ENCODE measurements at regions not wholly inside any gene's neighbourhood (a gene's known extent, or its start where the extent isn't known, plus 50 kb on each side); places are given as distances from the start of the nearest gene placed in this dataset.

DNA sequence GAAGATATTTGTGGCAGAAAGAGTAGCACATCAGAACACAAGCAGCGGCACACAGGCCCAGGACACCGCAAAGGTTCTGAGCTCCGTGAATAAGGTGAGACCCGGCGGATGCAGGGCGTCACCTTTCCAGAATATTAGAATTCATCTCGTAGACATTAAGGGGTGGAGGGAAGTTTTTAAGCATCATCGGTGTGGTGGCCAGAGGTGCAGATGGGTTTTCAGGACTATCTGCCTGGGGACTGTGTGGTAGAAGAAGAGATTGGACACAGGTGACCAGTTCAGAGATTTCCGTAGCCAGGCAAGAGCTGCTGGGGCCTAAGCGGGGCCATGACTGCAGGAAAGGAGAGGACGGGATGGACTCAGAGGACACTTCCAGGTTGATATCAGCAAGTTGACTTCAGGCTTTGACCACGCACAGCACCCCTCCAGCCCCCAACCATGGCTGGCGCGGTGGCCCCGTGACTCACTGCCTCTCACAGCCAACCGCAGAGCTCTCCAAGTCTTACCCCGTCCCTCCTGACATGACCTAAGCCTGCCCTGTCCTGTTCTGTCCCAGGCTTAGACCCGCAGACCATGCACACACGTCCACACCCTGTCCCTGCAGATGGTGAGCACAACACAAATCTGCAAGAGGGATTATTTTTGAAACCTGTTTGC, 97.2 kb downstream of the OAT start (continued):
- TF ChIP-seq, protein P1, sequence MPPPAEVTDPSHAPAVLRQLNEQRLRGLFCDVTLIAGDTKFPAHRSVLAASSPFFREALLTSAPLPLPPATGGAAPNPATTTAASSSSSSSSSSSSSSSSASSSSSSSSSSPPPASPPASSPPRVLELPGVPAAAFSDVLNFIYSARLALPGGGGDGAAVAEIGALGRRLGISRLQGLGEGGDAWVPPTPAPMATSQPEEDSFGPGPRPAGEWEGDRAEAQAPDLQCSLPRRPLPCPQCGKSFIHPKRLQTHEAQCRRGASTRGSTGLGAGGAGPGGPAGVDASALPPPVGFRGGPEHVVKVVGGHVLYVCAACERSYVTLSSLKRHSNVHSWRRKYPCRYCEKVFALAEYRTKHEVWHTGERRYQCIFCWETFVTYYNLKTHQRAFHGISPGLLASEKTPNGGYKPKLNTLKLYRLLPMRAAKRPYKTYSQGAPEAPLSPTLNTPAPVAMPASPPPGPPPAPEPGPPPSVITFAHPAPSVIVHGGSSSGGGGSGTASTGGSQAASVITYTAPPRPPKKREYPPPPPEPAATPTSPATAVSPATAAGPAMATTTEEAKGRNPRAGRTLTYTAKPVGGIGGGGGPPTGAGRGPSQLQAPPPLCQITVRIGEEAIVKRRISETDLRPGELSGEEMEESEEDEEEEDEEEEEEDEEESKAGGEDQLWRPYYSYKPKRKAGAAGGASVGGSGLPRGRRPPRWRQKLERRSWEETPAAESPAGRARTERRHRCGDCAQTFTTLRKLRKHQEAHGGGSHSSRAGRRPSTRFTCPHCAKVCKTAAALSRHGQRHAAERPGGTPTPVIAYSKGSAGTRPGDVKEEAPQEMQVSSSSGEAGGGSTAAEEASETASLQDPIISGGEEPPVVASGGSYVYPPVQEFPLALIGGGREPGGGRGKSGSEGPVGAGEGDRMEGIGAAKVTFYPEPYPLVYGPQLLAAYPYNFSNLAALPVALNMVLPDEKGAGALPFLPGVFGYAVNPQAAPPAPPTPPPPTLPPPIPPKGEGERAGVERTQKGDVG (CRISPR knock-in tag; IDR thresholded peaks at IDR 0.05), result no peak
- TF ChIP-seq EED (IDR thresholded peaks at IDR 0.05; ENCODE audit: low read depth), result no peak

DNA sequence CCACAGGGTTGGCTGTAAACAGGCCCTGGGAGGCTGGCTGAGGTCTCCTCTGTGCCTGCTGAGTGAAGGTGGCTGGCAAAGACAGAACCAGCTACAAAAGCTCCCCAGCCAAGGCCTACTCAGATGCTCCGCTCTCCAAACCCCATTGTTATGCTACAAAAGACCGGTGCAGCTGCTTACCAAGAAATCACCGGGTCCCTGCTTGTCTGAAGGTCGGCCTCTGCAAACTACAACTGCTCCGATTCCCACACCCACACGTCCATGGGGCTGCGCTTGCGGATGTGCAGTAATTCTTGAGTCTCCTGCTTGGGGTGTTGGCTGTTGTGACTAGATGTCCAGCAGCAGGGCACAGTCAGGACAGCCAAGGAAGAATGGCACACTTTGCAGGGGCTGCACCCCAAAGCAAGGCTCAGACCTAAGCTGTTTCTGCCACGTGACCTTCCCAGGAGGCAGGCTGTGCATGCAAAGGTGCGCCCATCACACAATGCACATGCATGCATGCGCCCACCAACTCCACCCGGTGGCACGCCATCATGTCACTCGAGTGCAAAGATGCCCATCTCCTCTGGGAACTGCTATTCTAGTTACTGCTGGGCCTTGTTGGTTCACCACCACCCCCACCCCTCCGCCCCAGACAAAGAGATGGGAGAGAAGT, 97.8 kb downstream of the OAT start:
- 56% methylated on average over 14 of the region's 15 CpGs for WGBS (ENCODE audit: insufficient coverage, insufficient replicate concordance, low lambda C conversion rate, missing lambda C conversion rate)
- no peak for ATAC-seq
- Histone ChIP-seq H3K79me2 (ENCODE audit: control insufficient read depth, insufficient read depth, low read length) (no peaks in the 10 kb centered on the region), H4K20me1 (ENCODE audit: control insufficient read depth, insufficient read depth) (no peaks in the 10 kb centered on the region), H2AFZ (ENCODE audit: control insufficient read depth, low read depth, low read length) (no peak overlapping the region), H3K9ac (ENCODE audit: control insufficient read depth, insufficient read depth, low read length) (no peak overlapping the region), H3K27me3 (replicated peaks in 1 of 2; ENCODE audit: control insufficient read depth in 2 of 2, insufficient read depth in 2 of 2, low read length in 1 of 2) (no peaks in the 10 kb centered on the region), H3K4me1 (ENCODE audit: control insufficient read depth, insufficient read depth, low read length) (no peaks in the 10 kb centered on the region), H3K36me3 (ENCODE audit: control insufficient read depth in 2 of 2, insufficient read depth in 2 of 2, low read length in 1 of 2) (no peaks in the 10 kb centered on the region), H3K27ac (ENCODE audit: control insufficient read depth, insufficient read depth) (no peak overlapping the region), H3K4me3 (no peak overlapping the region), H3K9me3 (replicated peaks; ENCODE audit: control insufficient read depth, insufficient read depth, low read length) (no peaks in the 10 kb centered on the region; the same call in 2 of the 3 replicates), H3K4me2 (ENCODE audit: control insufficient read depth, insufficient read depth) (no peak overlapping the region)
- in situ Hi-C loops (cut with MboI), result no loop called here
- no peak for FAIRE-seq
- intact Hi-C loops (cut with micrococcal nuclease; ENCODE audit: unreplicated experiment), result no loop called here
- POLR2A ChIA-PET, result no interaction called here
- RAD21 ChIA-PET (ENCODE audit: unreplicated experiment), result no interaction called here
- TF ChIP-seq BRCA1 (IDR thresholded peaks at IDR 0.05; ENCODE audit: low read depth, low read length), result no peak
- TF ChIP-seq SUZ12 (IDR thresholded peaks at IDR 0.05; ENCODE audit: unreplicated experiment), result no peak
- TF ChIP-seq, protein P2, sequence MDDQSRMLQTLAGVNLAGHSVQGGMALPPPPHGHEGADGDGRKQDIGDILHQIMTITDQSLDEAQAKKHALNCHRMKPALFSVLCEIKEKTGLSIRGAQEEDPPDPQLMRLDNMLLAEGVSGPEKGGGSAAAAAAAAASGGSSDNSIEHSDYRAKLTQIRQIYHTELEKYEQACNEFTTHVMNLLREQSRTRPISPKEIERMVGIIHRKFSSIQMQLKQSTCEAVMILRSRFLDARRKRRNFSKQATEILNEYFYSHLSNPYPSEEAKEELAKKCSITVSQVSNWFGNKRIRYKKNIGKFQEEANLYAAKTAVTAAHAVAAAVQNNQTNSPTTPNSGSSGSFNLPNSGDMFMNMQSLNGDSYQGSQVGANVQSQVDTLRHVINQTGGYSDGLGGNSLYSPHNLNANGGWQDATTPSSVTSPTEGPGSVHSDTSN (IDR thresholded peaks at IDR 0.05; ENCODE audit: insufficient replicate concordance, low read depth, low read length), result no peak
- no peak for TF ChIP-seq FOXK2 (IDR thresholded peaks at IDR 0.05)
- no peak for TF ChIP-seq RFX5 (IDR thresholded peaks at IDR 0.05; ENCODE audit: low read depth, low read length)
- TF ChIP-seq SP1 (IDR thresholded peaks at IDR 0.05; ENCODE audit: low read depth, low read length), result no peak
- no peak for TF ChIP-seq LARP7 (IDR thresholded peaks at IDR 0.05)
- SMC1A ChIA-PET (ENCODE audit: uncharacterized antibody, unreplicated experiment), result no interaction called here
- CTCF ChIA-PET, result no interaction called here
- BruUV-seq (replicated peaks), result no TSS peak
- DNase-seq (ENCODE audit: low read depth, low spot score), result no peak

Data from GM12878 (cell line).